GM12891 (cell line): ENCODE measurements at regions not wholly inside any gene's neighbourhood (a gene's known extent, or its start where the extent isn't known, plus 50 kb on each side); places are given as distances from the start of the nearest gene placed in this dataset.
"Not testable (repeated sequence)": the region's sequence is repeated elsewhere in the genome, so short reads cannot be mapped to it uniquely, and the experiment has no call there.

Experiments
- POLR2A ChIP-seq: IDR thresholded peaks from 2 replicates; pipeline ENCODE4 v1.6.1; 2011; ENCODE audit warnings: low read depth, low read length, control low read depth
- POLR2AphosphoS5 ChIP-seq: IDR thresholded peaks from 2 replicates; pipeline ENCODE4 v1.6.1; 2011; ENCODE audit warnings: low read depth, low read length, control low read depth
- POU2F2 ChIP-seq: IDR thresholded peaks from 2 replicates; pipeline ENCODE4 v1.6.1; 2011; ENCODE audit warnings: low read depth, mild to moderate bottlenecking, control low read depth, low read length, moderate library complexity
- SPI1 ChIP-seq: IDR thresholded peaks from 2 replicates; pipeline ENCODE4 v1.6.1; 2011; ENCODE audit warnings: low read depth, low read length, control low read depth
- TAF1 ChIP-seq: IDR thresholded peaks from 2 replicates; pipeline ENCODE4 v1.6.1; 2011; ENCODE audit warnings: low read depth, low read length, control low read depth

DNA sequence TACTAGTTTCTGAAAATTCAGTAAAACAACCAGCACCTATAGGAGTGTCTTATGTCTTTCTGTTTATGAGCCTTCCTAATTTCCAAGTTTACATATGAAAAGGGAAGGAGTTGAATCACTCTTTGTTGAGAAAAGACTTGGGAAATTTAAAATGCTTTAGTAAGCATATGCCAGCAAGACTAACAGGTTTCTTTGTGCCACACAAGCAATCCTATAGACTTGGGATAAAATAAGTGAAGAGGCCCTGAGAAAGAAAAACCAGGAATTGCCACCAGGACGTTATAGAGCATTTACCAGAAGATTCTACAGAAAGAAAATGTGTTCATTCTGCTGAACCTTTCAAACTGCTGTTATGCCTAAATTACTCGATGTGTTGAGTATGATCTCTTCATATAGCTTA is 1099.1 kb downstream of the EPHA3 start:
- TF ChIP-seq TAF1, POLR2A, POU2F2, SPI1, POLR2AphosphoS5: not testable (repeated sequence)
